SK-N-SH (cell line): ENCODE measurements at regions not wholly inside any gene's neighbourhood (a gene's known extent, or its start where the extent isn't known, plus 50 kb on each side); places are given as distances from the start of the nearest gene placed in this dataset.

ENCODE experiments used
- CTCF ChIA-PET: fragments of 300-600, 350-600 bp; formaldehyde crosslinking; extraction: SDS; loops from one replicate; lab custom pipeline; 2021; lab: Yijun Ruan, JAX
- POLR2A ChIA-PET: fragments of 350-600 bp; sonication (Branson Sonifier 250); formaldehyde crosslinking; extraction: SDS; loops from one replicate; lab custom pipeline; 2020; ENCODE audit warnings: antibody characterized with exemption, inconsistent platforms; lab: Yijun Ruan, JAX
- DNase-seq: peaks from one replicate; pipeline ENCODE4 v3.0.0; 2012
- H2AFZ ChIP-seq: fragments of 200-600 bp; sonication (generic); 2 replicates; pipeline ENCODE4 v1.8.1; 2016; ENCODE audit warnings: antibody characterized with exemption, mild to moderate bottlenecking, low read depth
- H3F3A ChIP-seq: fragments of 200-600 bp; sonication (generic); replicated peaks from 2 replicates; pipeline ENCODE3; 2016; ENCODE audit warnings: antibody characterized with exemption, mild to moderate bottlenecking; ENCODE audit not compliant: insufficient read depth
- H3K27ac ChIP-seq, 2 experiments: fragments of 200-500 bp in 1 of 2; fragments of 200-600 bp in 1 of 2; sonication (Bioruptor generic) in 1 of 2; sonication (generic), shearing (Covaris generic) in 1 of 2; 2 replicates each; pipeline versions ENCODE4 v1.5.1 to v1.6.1; 2014 to 2016; ENCODE audit warnings: low read depth in 2 of 2, inconsistent platforms in 1 of 2, low read length in 1 of 2, mild to moderate bottlenecking in 1 of 2, mixed read lengths in 1 of 2
- H3K27me3 ChIP-seq: fragments of 200-600 bp; sonication (generic), shearing (Covaris generic); 2 replicates; pipeline ENCODE4 v1.6.1; 2016; ENCODE audit warnings: mixed run types; ENCODE audit not compliant: insufficient read depth
- H3K36me3 ChIP-seq, 2 experiments: fragments of 200-500 bp in 1 of 2; fragments of 200-600 bp in 1 of 2; sonication (Bioruptor generic) in 1 of 2; sonication (generic) in 1 of 2; replicated peaks in 1 of 2; 2 replicates each; pipeline versions ENCODE3 to v1.5.1; 2014 to 2016; ENCODE audit warnings: low read length in 1 of 2, mild to moderate bottlenecking in 1 of 2; ENCODE audit not compliant: insufficient read depth in 2 of 2, control insufficient read depth in 1 of 2
- H3K4me1 ChIP-seq, 2 experiments: fragments of 200-500 bp in 1 of 2; fragments of 200-600 bp in 1 of 2; sonication (Bioruptor generic) in 1 of 2; sonication (generic), shearing (Covaris generic) in 1 of 2; 2 replicates each; pipeline versions ENCODE4 v1.5.1 to v1.6.1; 2014 to 2016; ENCODE audit warnings: low read depth in 1 of 2, low read length in 1 of 2, mixed run types in 1 of 2; ENCODE audit not compliant: insufficient read depth in 2 of 2, control insufficient read depth in 1 of 2
- H3K4me2 ChIP-seq: fragments of 200-600 bp; sonication (generic), shearing (Covaris generic); 2 replicates; pipeline ENCODE4 v1.6.1; 2017; ENCODE audit warnings: mixed run types
- H3K4me3 ChIP-seq, 2 experiments: fragments of 200-500 bp in 1 of 2; fragments of 200-600 bp in 1 of 2; sonication (Bioruptor generic) in 1 of 2; sonication (generic), shearing (Covaris generic) in 1 of 2; 2 replicates each; pipeline versions ENCODE4 v1.5.1 to v1.8.1; 2014 to 2016; ENCODE audit warnings: low read depth in 2 of 2, inconsistent platforms in 1 of 2, low read length in 1 of 2, mild to moderate bottlenecking in 1 of 2, mixed read lengths in 1 of 2, moderate library complexity in 1 of 2
- H3K79me2 ChIP-seq: fragments of 200-600 bp; sonication (generic); 2 replicates; pipeline ENCODE4 v1.8.1; 2017; ENCODE audit warnings: mild to moderate bottlenecking; ENCODE audit not compliant: insufficient read depth
- H3K9ac ChIP-seq: fragments of 200-600 bp; sonication (generic); 2 replicates; pipeline ENCODE4 v1.6.1; 2017; ENCODE audit warnings: mixed run types
- H3K9me2 ChIP-seq: fragments of 200-600 bp; sonication (generic); 2 replicates; pipeline ENCODE4 v1.6.1; 2017; ENCODE audit warnings: mixed run types
- H3K9me3 ChIP-seq: fragments of 200-600 bp; sonication (generic); 2 replicates; pipeline ENCODE4 v1.6.1; 2017; ENCODE audit warnings: mixed run types, mild to moderate bottlenecking, moderate library complexity
- H4K20me1 ChIP-seq: fragments of 200-600 bp; sonication (generic); 2 replicates; pipeline ENCODE4 v1.6.1; 2017; ENCODE audit warnings: mild to moderate bottlenecking, mixed run types; ENCODE audit not compliant: insufficient read depth
- CHD2 ChIP-seq: fragments of 150-350 bp; IDR thresholded peaks from 2 replicates; pipeline ENCODE4 v1.6.1; 2018; ENCODE audit warnings: low read length; ENCODE audit not compliant: partially characterized antibody
- EP300 ChIP-seq, 2 experiments: IDR thresholded peaks; 2 replicates each; pipeline versions ENCODE4 v1.4.0 to v1.6.1; 2012; ENCODE audit warnings: borderline replicate concordance in 1 of 2, low read depth in 1 of 2, low read length in 1 of 2
- EZH2phosphoT487 ChIP-seq: fragments of 200-600 bp; sonication (generic); IDR thresholded peaks from 2 replicates; pipeline ENCODE4 v1.6.1; 2017; ENCODE audit warnings: low read depth, mixed run types, mild to moderate bottlenecking, antibody characterized with exemption, moderate library complexity, borderline replicate concordance
- FOXJ3 ChIP-seq: sonication (generic); formaldehyde crosslinking; IDR thresholded peaks from 2 replicates; pipeline ENCODE4 v1.5.1; 2020; ENCODE audit warnings: mild to moderate bottlenecking, missing genetic modification reagents
- FOXM1 ChIP-seq: IDR thresholded peaks from 2 replicates; pipeline ENCODE4 v1.4.0; 2012; ENCODE audit warnings: low read depth, mild to moderate bottlenecking
- GATA2 ChIP-seq: sonication (generic); formaldehyde crosslinking; IDR thresholded peaks from 2 replicates; pipeline ENCODE4 v1.5.0; 2020; ENCODE audit warnings: mild to moderate bottlenecking, missing genetic modification reagents
- RAD21 ChIP-seq: IDR thresholded peaks from 2 replicates; pipeline ENCODE4 v1.6.1; 2012; ENCODE audit warnings: mild to moderate bottlenecking, low read length
- SIN3A ChIP-seq: IDR thresholded peaks from 2 replicates; pipeline ENCODE4 v1.6.1; 2012; ENCODE audit warnings: low read depth, mild to moderate bottlenecking, low read length, moderate library complexity, borderline replicate concordance
- TAF1 ChIP-seq: IDR thresholded peaks from 2 replicates; pipeline ENCODE4 v1.6.1; 2012; ENCODE audit warnings: low read depth, mild to moderate bottlenecking, low read length, moderate library complexity, borderline replicate concordance
- YY1 ChIP-seq: IDR thresholded peaks from 2 replicates; pipeline ENCODE4 v1.4.0; 2012; ENCODE audit warnings: low read depth, mild to moderate bottlenecking
- WGBS: methylation state at CpG from one replicate; pipeline ENCODE4 v1.1.6; 2017; ENCODE audit warnings: low lambda C conversion rate; 5-methylcytosine and 5-hydroxymethylcytosine counted together
- TF ChIP-seq, protein P1 (sequence below): IDR thresholded peaks from 2 replicates; pipeline ENCODE4 v1.4.0; 2012; ENCODE audit warnings: low read depth
- TF ChIP-seq, protein P2 (sequence below): IDR thresholded peaks from 2 replicates; pipeline ENCODE4 v1.4.0; 2012; ENCODE audit warnings: low read depth, borderline replicate concordance
- TF ChIP-seq, protein P3 (sequence below): IDR thresholded peaks from 2 replicates; pipeline ENCODE4 v1.6.1; 2012; ENCODE audit warnings: mild to moderate bottlenecking, low read depth, low read length, moderate library complexity
- TF ChIP-seq, protein P4 (sequence below): fragments of 150-350 bp; IDR thresholded peaks from 2 replicates; pipeline ENCODE4 v1.6.1; 2016; ENCODE audit warnings: mild to moderate bottlenecking, low read depth, low read length
- TF ChIP-seq, protein P5 (sequence below): IDR thresholded peaks from 2 replicates; pipeline ENCODE4 v1.4.0; 2012; ENCODE audit warnings: low read depth, borderline replicate concordance
- TF ChIP-seq, protein P6 (sequence below): fragments of 150-350 bp; IDR thresholded peaks from 2 replicates; pipeline ENCODE4 v1.6.1; 2017; ENCODE audit warnings: antibody characterized with exemption, low read length, low read depth, borderline replicate concordance

DNA sequence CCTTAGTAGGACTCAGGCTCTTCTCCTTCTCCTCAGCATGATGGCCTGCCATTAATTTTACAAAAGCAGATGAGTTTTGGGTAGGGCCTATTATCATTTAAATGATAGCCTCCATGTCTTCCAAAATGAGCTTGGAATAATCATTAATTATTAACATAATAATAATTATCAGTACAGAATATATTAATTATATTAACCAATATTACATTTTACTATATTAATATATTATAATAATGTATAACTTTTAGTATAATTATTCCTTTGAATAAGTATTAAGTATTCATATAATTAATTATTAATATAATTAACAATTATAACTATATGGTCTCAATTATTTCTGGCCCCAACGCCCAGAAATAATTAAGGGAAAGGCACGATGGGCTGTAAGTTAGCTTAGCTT is 318.6 kb upstream of the ADGRL4 start:
- H3K36me3 ChIP-seq, result no peaks in the 10 kb centered on the region

More for the DNA sequence above, 318.6 kb upstream of the ADGRL4 start:
- no peak for DNase-seq
- H3K9me2 ChIP-seq, result no peaks in the 10 kb centered on the region
- peaks cover 5% of the 10 kb centered on the region; the same call in 1 of the 2 replicates for H3K9me3 ChIP-seq
- H3K27me3 ChIP-seq, result no peaks in the 10 kb centered on the region
- peaks cover 0 to 5% of the 10 kb centered on the region in 2 experiments; a peak in 1 of 4 replicates for H3K4me1 ChIP-seq
- no peak overlapping the region for H3K9ac ChIP-seq
- 85% methylated on average over 2 of the region's 2 CpGs for WGBS
- no peak overlapping the region for H3K27ac ChIP-seq
- H3K4me2 ChIP-seq, result no peak overlapping the region
- no peak overlapping the region for H3K4me3 ChIP-seq
- no peak overlapping the region for H2AFZ ChIP-seq
- ChIA-PET POLR2A (no interaction called here), CTCF (interaction anchor here (0.6 to 0.8 kb wide), 2 partner anchors 17 to 172 kb away, joined by 3 read pairs; no protein-coding TSS in a partner anchor)
- H3K79me2 ChIP-seq, result no peaks in the 10 kb centered on the region
- TF ChIP-seq FOXM1 (no peak), EP300 (IDR thresholded peaks at IDR 0.05; ENCODE audit: borderline replicate concordance in 1 of 2, low read depth in 1 of 2, low read length in 1 of 2) (no peak), GATA2 (CRISPR knock-in tag) (no peak), EZH2phosphoT487 (no peak), RAD21 (no peak), FOXJ3 (CRISPR knock-in tag) (no peak), CHD2 (no peak), SIN3A (no peak), TAF1 (no peak), YY1 (no peak)
- TF ChIP-seq, protein P1, sequence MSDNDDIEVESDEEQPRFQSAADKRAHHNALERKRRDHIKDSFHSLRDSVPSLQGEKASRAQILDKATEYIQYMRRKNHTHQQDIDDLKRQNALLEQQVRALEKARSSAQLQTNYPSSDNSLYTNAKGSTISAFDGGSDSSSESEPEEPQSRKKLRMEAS, result no peak
- TF ChIP-seq, protein P2, sequence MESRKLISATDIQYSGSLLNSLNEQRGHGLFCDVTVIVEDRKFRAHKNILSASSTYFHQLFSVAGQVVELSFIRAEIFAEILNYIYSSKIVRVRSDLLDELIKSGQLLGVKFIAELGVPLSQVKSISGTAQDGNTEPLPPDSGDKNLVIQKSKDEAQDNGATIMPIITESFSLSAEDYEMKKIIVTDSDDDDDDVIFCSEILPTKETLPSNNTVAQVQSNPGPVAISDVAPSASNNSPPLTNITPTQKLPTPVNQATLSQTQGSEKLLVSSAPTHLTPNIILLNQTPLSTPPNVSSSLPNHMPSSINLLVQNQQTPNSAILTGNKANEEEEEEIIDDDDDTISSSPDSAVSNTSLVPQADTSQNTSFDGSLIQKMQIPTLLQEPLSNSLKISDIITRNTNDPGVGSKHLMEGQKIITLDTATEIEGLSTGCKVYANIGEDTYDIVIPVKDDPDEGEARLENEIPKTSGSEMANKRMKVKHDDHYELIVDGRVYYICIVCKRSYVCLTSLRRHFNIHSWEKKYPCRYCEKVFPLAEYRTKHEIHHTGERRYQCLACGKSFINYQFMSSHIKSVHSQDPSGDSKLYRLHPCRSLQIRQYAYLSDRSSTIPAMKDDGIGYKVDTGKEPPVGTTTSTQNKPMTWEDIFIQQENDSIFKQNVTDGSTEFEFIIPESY, result no peak
- TF ChIP-seq, protein P3, sequence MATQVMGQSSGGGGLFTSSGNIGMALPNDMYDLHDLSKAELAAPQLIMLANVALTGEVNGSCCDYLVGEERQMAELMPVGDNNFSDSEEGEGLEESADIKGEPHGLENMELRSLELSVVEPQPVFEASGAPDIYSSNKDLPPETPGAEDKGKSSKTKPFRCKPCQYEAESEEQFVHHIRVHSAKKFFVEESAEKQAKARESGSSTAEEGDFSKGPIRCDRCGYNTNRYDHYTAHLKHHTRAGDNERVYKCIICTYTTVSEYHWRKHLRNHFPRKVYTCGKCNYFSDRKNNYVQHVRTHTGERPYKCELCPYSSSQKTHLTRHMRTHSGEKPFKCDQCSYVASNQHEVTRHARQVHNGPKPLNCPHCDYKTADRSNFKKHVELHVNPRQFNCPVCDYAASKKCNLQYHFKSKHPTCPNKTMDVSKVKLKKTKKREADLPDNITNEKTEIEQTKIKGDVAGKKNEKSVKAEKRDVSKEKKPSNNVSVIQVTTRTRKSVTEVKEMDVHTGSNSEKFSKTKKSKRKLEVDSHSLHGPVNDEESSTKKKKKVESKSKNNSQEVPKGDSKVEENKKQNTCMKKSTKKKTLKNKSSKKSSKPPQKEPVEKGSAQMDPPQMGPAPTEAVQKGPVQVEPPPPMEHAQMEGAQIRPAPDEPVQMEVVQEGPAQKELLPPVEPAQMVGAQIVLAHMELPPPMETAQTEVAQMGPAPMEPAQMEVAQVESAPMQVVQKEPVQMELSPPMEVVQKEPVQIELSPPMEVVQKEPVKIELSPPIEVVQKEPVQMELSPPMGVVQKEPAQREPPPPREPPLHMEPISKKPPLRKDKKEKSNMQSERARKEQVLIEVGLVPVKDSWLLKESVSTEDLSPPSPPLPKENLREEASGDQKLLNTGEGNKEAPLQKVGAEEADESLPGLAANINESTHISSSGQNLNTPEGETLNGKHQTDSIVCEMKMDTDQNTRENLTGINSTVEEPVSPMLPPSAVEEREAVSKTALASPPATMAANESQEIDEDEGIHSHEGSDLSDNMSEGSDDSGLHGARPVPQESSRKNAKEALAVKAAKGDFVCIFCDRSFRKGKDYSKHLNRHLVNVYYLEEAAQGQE, result no peak
- TF ChIP-seq, protein P4, sequence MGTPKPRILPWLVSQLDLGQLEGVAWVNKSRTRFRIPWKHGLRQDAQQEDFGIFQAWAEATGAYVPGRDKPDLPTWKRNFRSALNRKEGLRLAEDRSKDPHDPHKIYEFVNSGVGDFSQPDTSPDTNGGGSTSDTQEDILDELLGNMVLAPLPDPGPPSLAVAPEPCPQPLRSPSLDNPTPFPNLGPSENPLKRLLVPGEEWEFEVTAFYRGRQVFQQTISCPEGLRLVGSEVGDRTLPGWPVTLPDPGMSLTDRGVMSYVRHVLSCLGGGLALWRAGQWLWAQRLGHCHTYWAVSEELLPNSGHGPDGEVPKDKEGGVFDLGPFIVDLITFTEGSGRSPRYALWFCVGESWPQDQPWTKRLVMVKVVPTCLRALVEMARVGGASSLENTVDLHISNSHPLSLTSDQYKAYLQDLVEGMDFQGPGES, result no peak
- TF ChIP-seq, protein P5, sequence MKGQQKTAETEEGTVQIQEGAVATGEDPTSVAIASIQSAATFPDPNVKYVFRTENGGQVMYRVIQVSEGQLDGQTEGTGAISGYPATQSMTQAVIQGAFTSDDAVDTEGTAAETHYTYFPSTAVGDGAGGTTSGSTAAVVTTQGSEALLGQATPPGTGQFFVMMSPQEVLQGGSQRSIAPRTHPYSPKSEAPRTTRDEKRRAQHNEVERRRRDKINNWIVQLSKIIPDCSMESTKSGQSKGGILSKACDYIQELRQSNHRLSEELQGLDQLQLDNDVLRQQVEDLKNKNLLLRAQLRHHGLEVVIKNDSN, result no peak
- TF ChIP-seq, protein P6, sequence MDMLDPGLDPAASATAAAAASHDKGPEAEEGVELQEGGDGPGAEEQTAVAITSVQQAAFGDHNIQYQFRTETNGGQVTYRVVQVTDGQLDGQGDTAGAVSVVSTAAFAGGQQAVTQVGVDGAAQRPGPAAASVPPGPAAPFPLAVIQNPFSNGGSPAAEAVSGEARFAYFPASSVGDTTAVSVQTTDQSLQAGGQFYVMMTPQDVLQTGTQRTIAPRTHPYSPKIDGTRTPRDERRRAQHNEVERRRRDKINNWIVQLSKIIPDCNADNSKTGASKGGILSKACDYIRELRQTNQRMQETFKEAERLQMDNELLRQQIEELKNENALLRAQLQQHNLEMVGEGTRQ, result no peak
- H4K20me1 ChIP-seq, result no peaks in the 10 kb centered on the region
- peaks cover 22% of the 10 kb centered on the region for H3F3A ChIP-seq
